Stimulated activated CD8-positive, alpha-beta memory T cell treated with anti-CD3 and anti-CD28 coated beads, Interleukin-4, amount 100 ng/mL, for 48 hours (primary cell): ENCODE measurements at regions not wholly inside any gene's neighbourhood (a gene's known extent, or its start where the extent isn't known, plus 50 kb on each side); places are given as distances from the start of the nearest gene placed in this dataset.

Experiments used
- DNase-seq: peaks from one replicate; pipeline ENCODE4 v3.0.0-alpha.2; 2020

GRCh38 chr20:50242548-50242862 lies 51.9 kb downstream of the CEBPB start:
- DNase-seq: no peak

GRCh38 chr20:50242863-50243609 lies 52.4 kb downstream of the CEBPB start:
- no peak for DNase-seq

GRCh38 chr20:50243610-50244351 lies 53.2 kb downstream of the CEBPB start:
- no peak for DNase-seq

- DNase-seq: no peak
Measured at GRCh38 chr20:50244352-50245149, 53.9 kb downstream of the CEBPB start.

- no peak for DNase-seq
Measured at GRCh38 chr20:50245498-50246366, 55.1 kb downstream of the CEBPB start.

GRCh38 chr20:50246367-50247195 lies 56.0 kb downstream of the CEBPB start:
- DNase-seq: no peak

GRCh38 chr20:50247196-50248094 lies 56.8 kb downstream of the CEBPB start:
- no peak for DNase-seq

- no peak for DNase-seq
Measured at GRCh38 chr20:50248104-50248641, 57.5 kb downstream of the CEBPB start.

- no peak for DNase-seq
Measured at GRCh38 chr20:50249447-50250388, 59.1 kb downstream of the CEBPB start.

GRCh38 chr20:50250679-50251382 lies 60.2 kb downstream of the CEBPB start:
- no peak for DNase-seq

GRCh38 chr20:50251383-50251748 lies 60.7 kb downstream of the CEBPB start:
- DNase-seq: no peak

GRCh38 chr20:50251992-50252511 lies 61.4 kb downstream of the CEBPB start:
- no peak for DNase-seq

GRCh38 chr20:50252701-50253100 lies 62.1 kb downstream of the CEBPB start:
- DNase-seq: no peak

GRCh38 chr20:50253101-50253500 lies 62.5 kb downstream of the CEBPB start:
- no peak for DNase-seq

- no peak for DNase-seq
Measured at GRCh38 chr20:50254466-50255079, 63.9 kb downstream of the CEBPB start.

- no peak for DNase-seq
Measured at GRCh38 chr20:50256577-50256976, 65.9 kb downstream of the CEBPB start.

GRCh38 chr20:50257860-50258259 lies 67.2 kb downstream of the CEBPB start:
- no peak for DNase-seq
